SU-DHL-6 (cell line): ENCODE measurements at regions not wholly inside any gene's neighbourhood (a gene's known extent, or its start where the extent isn't known, plus 50 kb on each side); places are given as distances from the start of the nearest gene placed in this dataset.
"Not testable (repeated sequence)": the region's sequence is repeated elsewhere in the genome, so short reads cannot be mapped to it uniquely, and the experiment has no call there.

Experiments
- H2AFZ ChIP-seq: fragments of 200-600 bp; sonication (generic); 2 replicates; pipeline ENCODE4 v1.6.1; 2014; ENCODE audit warnings: low read depth, mild to moderate bottlenecking, moderate library complexity, mixed read lengths, antibody characterized with exemption, low read length; ENCODE audit not compliant: severe bottlenecking
- H3F3A ChIP-seq: fragments of 200-600 bp; shearing (Covaris generic); 2 replicates; pipeline ENCODE4 v1.6.0; 2016; ENCODE audit warnings: antibody characterized with exemption, mild to moderate bottlenecking; ENCODE audit not compliant: insufficient read depth
- H3K27ac ChIP-seq: fragments of 200-600 bp; sonication (generic); 2 replicates; pipeline ENCODE4 v1.5.1; 2016; ENCODE audit warnings: low read depth, mild to moderate bottlenecking, low read length, moderate library complexity, mixed read lengths
- H3K27me3 ChIP-seq: fragments of 200-600 bp; sonication (generic), shearing (Covaris generic); 2 replicates; pipeline ENCODE4 v1.6.0; 2014; ENCODE audit warnings: mild to moderate bottlenecking, low read length
- H3K36me3 ChIP-seq: fragments of 200-600 bp; sonication (generic); 2 replicates; pipeline ENCODE4 v1.6.1; 2014; ENCODE audit warnings: mild to moderate bottlenecking, low read length, mixed read lengths
- H3K4me2 ChIP-seq: fragments of 300-600, 200-600 bp; shearing (Covaris generic), sonication (generic); 2 replicates; pipeline ENCODE4 v1.6.0; 2014; ENCODE audit warnings: low read length, low read depth, mild to moderate bottlenecking; ENCODE audit not compliant: poor library complexity, severe bottlenecking
- H3K4me3 ChIP-seq: fragments of 200-600 bp; sonication (generic); 2 replicates; pipeline ENCODE4 v1.5.1; 2014; ENCODE audit warnings: antibody characterized with exemption, low read length, mild to moderate bottlenecking, mixed read lengths; ENCODE audit not compliant: insufficient read depth, poor library complexity, severe bottlenecking
- H3K79me2 ChIP-seq: fragments of 200-600 bp; sonication (generic); 2 replicates; pipeline ENCODE4 v1.6.1; 2014; ENCODE audit warnings: mild to moderate bottlenecking, low read length, moderate library complexity; ENCODE audit not compliant: insufficient read depth
- H3K9ac ChIP-seq: fragments of 200-600 bp; sonication (generic); 2 replicates; pipeline ENCODE4 v1.7.0; 2014; ENCODE audit warnings: mild to moderate bottlenecking, low read length
- H3K9me2 ChIP-seq: fragments of 200-600 bp; sonication (generic); replicated peaks from 2 replicates; pipeline ENCODE4 v1.6.1; 2014; ENCODE audit warnings: low read length; ENCODE audit not compliant: insufficient read depth
- H3K9me3 ChIP-seq: fragments of 200-600 bp; sonication (generic); 2 replicates; pipeline ENCODE4 v1.6.1; 2014; ENCODE audit warnings: low read length, mixed read lengths; ENCODE audit not compliant: insufficient read depth
- H4K20me1 ChIP-seq: fragments of 200-600 bp; sonication (generic); 2 replicates; pipeline ENCODE4 v1.6.1; 2014; ENCODE audit warnings: low read depth, mild to moderate bottlenecking, antibody characterized with exemption, low read length, moderate library complexity, mixed read lengths
- CTCF ChIP-seq: fragments of 200-600 bp; sonication (generic); IDR thresholded peaks from one replicate; pipeline ENCODE4 v1.5.1; 2017; ENCODE audit warnings: antibody characterized with exemption, mild to moderate bottlenecking, low read length, moderate library complexity; ENCODE audit not compliant: insufficient read depth, poor library complexity, severe bottlenecking
- EZH2phosphoT487 ChIP-seq: fragments of 200-600 bp; sonication (generic), shearing (Covaris generic); conservative IDR thresholded peaks from 2 replicates; pipeline ENCODE4 v1.6.1; 2018; ENCODE audit warnings: mild to moderate bottlenecking, antibody characterized with exemption, low read length, moderate library complexity, mixed read lengths

GRCh38 chr13:56622840-56623239 is 517.9 kb upstream of the PRR20A start:
- no peaks in the 10 kb centered on the region for H3K9me2 ChIP-seq
- H3K36me3 ChIP-seq = no peaks in the 10 kb centered on the region
- no peaks in the 10 kb centered on the region for H4K20me1 ChIP-seq
- no peak overlapping the region for H3K27ac ChIP-seq
- H3K9me3 ChIP-seq = peaks cover 9% of the 10 kb centered on the region; the same call in 1 of the 2 replicates
- H3K27me3 ChIP-seq = no peaks in the 10 kb centered on the region
- H2AFZ ChIP-seq = no peak overlapping the region
- H3K79me2 ChIP-seq = no peaks in the 10 kb centered on the region
- no peaks in the 10 kb centered on the region for H3F3A ChIP-seq
- no peak overlapping the region for H3K4me2 ChIP-seq
- no peak overlapping the region for H3K4me3 ChIP-seq
- no peak overlapping the region for H3K9ac ChIP-seq
- no peak for TF ChIP-seq CTCF
- TF ChIP-seq EZH2phosphoT487 = no peak

- H3K27ac ChIP-seq, H3K4me3 ChIP-seq, H3K9me2 ChIP-seq, H3K79me2 ChIP-seq, H2AFZ ChIP-seq, H3K4me2 ChIP-seq, H3K27me3 ChIP-seq, H3K9ac ChIP-seq, H3K36me3 ChIP-seq, H3F3A ChIP-seq, H4K20me1 ChIP-seq, H3K9me3 ChIP-seq: not testable (repeated sequence)
Observed at GRCh38 chr13:56628886-56629285, 511.8 kb upstream of the PRR20A start.

GRCh38 chr13:56631060-56631459 is 509.7 kb upstream of the PRR20A start:
- not testable (repeated sequence) for H3K9me3 ChIP-seq, H2AFZ ChIP-seq, H3K79me2 ChIP-seq, H3F3A ChIP-seq, H3K4me2 ChIP-seq, H3K9me2 ChIP-seq, H4K20me1 ChIP-seq, H3K36me3 ChIP-seq, H3K9ac ChIP-seq, H3K27me3 ChIP-seq, H3K27ac ChIP-seq, H3K4me3 ChIP-seq

GRCh38 chr13:56653043-56653442 is 487.7 kb upstream of the PRR20A start:
- no peaks in the 10 kb centered on the region for H3K36me3 ChIP-seq
- no peaks in the 10 kb centered on the region for H3K79me2 ChIP-seq
- no peaks in the 10 kb centered on the region; the same call in 1 of the 2 replicates for H3K9me3 ChIP-seq
- TF ChIP-seq CTCF (no peak), EZH2phosphoT487 (no peak)
- H3K4me2 ChIP-seq = no peak overlapping the region
- H4K20me1 ChIP-seq = no peaks in the 10 kb centered on the region
- no peak overlapping the region for H2AFZ ChIP-seq
- no peaks in the 10 kb centered on the region for H3K9me2 ChIP-seq
- no peak overlapping the region for H3K27ac ChIP-seq
- no peak overlapping the region for H3K4me3 ChIP-seq
- no peaks in the 10 kb centered on the region for H3K27me3 ChIP-seq
- no peak overlapping the region for H3K9ac ChIP-seq
- no peaks in the 10 kb centered on the region for H3F3A ChIP-seq
